ENCODE measurements at regions not wholly inside any gene's neighbourhood (a gene's known extent, or its start where the extent isn't known, plus 50 kb on each side); places are given as distances from the start of the nearest gene placed in this dataset.

GRCh38 chr5:33311893-33312292 is 128.9 kb upstream of the TARS1 start:
- Histone ChIP-seq H3K27ac (no peak overlapping the region), H3K4me3 (no peak overlapping the region), H3K9me3 (peaks cover 4% of the 10 kb centered on the region), H3K4me1 (no peaks in the 10 kb centered on the region), H3K36me3 (no peaks in the 10 kb centered on the region), H3K27me3 (no peaks in the 10 kb centered on the region)
- TF ChIP-seq POLR2A (IDR thresholded peaks at IDR 0.05) = no peak
- TF ChIP-seq EP300 (IDR thresholded peaks at IDR 0.05) = no peak
- TF ChIP-seq POLR2AphosphoS5 (IDR thresholded peaks at IDR 0.05) = no peak
- no peak for TF ChIP-seq CTCF (IDR thresholded peaks at IDR 0.05)
- no peak for DNase-seq (ENCODE audit: low spot score in 2 of 2)

- Histone ChIP-seq H3K36me3 (no peaks in the 10 kb centered on the region), H3K4me1 (no peaks in the 10 kb centered on the region), H3K4me3 (no peak overlapping the region), H3K27me3 (no peaks in the 10 kb centered on the region), H3K27ac (no peak overlapping the region), H3K9me3 (peaks cover 4% of the 10 kb centered on the region)
- WGBS = 93% methylated on average over 4 of the region's 4 CpGs
- TF ChIP-seq POLR2A (IDR thresholded peaks at IDR 0.05) = no peak
- TF ChIP-seq EP300 (IDR thresholded peaks at IDR 0.05) = no peak
- TF ChIP-seq POLR2AphosphoS5 (IDR thresholded peaks at IDR 0.05) = no peak
- TF ChIP-seq CTCF (IDR thresholded peaks at IDR 0.05) = no peak
- DNase-seq (ENCODE audit: low spot score in 2 of 2) = no peak
These were observed 127.9 kb upstream of the TARS1 start for GRCh38 chr5:33312571-33313549.

- H3K27me3 ChIP-seq = no peaks in the 10 kb centered on the region
- TF ChIP-seq CTCF (IDR thresholded peaks at IDR 0.05) (no peak), EP300 (IDR thresholded peaks at IDR 0.05) (no peak), POLR2AphosphoS5 (IDR thresholded peaks at IDR 0.05) (no peak), POLR2A (IDR thresholded peaks at IDR 0.05) (no peak)
- no peak overlapping the region for H3K4me3 ChIP-seq
- peaks cover 4% of the 10 kb centered on the region for H3K9me3 ChIP-seq
- H3K4me1 ChIP-seq = peaks cover 9% of the 10 kb centered on the region
- no peaks in the 10 kb centered on the region for H3K36me3 ChIP-seq
- DNase-seq (ENCODE audit: low spot score in 2 of 2) = no peak
- 87% methylated on average over 1 of the region's 1 CpG for WGBS
- H3K27ac ChIP-seq = no peak overlapping the region
These were observed 125.6 kb upstream of the TARS1 start for GRCh38 chr5:33315189-33315588.

GRCh38 chr5:33316773-33317172 is 124.0 kb upstream of the TARS1 start:
- WGBS = 75% methylated on average over 1 of the region's 1 CpG
- H3K4me3 ChIP-seq = no peak overlapping the region
- no peaks in the 10 kb centered on the region for H3K27me3 ChIP-seq
- peaks cover 23% of the 10 kb centered on the region for H3K4me1 ChIP-seq
- DNase-seq (ENCODE audit: low spot score in 2 of 2) = no peak
- no peaks in the 10 kb centered on the region for H3K36me3 ChIP-seq
- TF ChIP-seq POLR2A (IDR thresholded peaks at IDR 0.05) (no peak), CTCF (IDR thresholded peaks at IDR 0.05) (no peak), POLR2AphosphoS5 (IDR thresholded peaks at IDR 0.05) (no peak), EP300 (IDR thresholded peaks at IDR 0.05) (no peak)
- H3K27ac ChIP-seq = no peak overlapping the region
- H3K9me3 ChIP-seq = peaks cover 4% of the 10 kb centered on the region

- Histone ChIP-seq H3K4me1 (peaks cover 23% of the 10 kb centered on the region), H3K27me3 (no peaks in the 10 kb centered on the region), H3K36me3 (no peaks in the 10 kb centered on the region), H3K9me3 (peaks cover 4% of the 10 kb centered on the region), H3K4me3 (no peak overlapping the region), H3K27ac (no peak overlapping the region)
- no peak for DNase-seq (ENCODE audit: low spot score in 2 of 2)
- WGBS = 82% methylated on average over 2 of the region's 2 CpGs
- TF ChIP-seq POLR2AphosphoS5 (IDR thresholded peaks at IDR 0.05) (no peak), CTCF (IDR thresholded peaks at IDR 0.05) (no peak), POLR2A (IDR thresholded peaks at IDR 0.05) (no peak), EP300 (IDR thresholded peaks at IDR 0.05) (no peak)
These were observed 123.5 kb upstream of the TARS1 start for GRCh38 chr5:33317271-33317670.

Measured in suprapubic skin (tissue), 4 donors.